Tibial nerve (tissue), 4 donors: ENCODE measurements at regions not wholly inside any gene's neighbourhood (a gene's known extent, or its start where the extent isn't known, plus 50 kb on each side); places are given as distances from the start of the nearest gene placed in this dataset.
"Not testable (repeated sequence)": the region's sequence is repeated elsewhere in the genome, so short reads cannot be mapped to it uniquely, and the experiment has no call there.

Source experiments
- DNase-seq, 2 donors: peaks; one replicate each; pipeline ENCODE4 v3.0.0-alpha.2; 2019; ENCODE audit warnings: low spot score in 2 of 2
- H3K27ac ChIP-seq, 4 donors: fragments of 200-600 bp; sonication (generic) in 3 of 4; one replicate each; pipeline ENCODE4 v1.5.1; 2017 to 2019; ENCODE audit warnings: mild to moderate bottlenecking in 1 of 4
- H3K27me3 ChIP-seq, 2 donors: fragments of 200-600 bp; sonication (generic) in 1 of 2; one replicate each; pipeline versions ENCODE4 v1.5.1 to v1.6.0; 2017 to 2019
- H3K36me3 ChIP-seq, 3 donors: fragments of 200-600 bp; sonication (generic); one replicate each; pipeline ENCODE4 v1.5.1; 2018 to 2019
- H3K4me1 ChIP-seq, 4 donors: fragments of 200-600 bp; sonication (generic) in 3 of 4; one replicate each; pipeline ENCODE4 v1.5.1; 2017 to 2019
- H3K4me3 ChIP-seq, 4 donors: fragments of 200-600 bp; sonication (generic) in 3 of 4; one replicate each; pipeline ENCODE4 v1.5.1; 2017 to 2019; ENCODE audit warnings: mild to moderate bottlenecking in 1 of 4, moderate library complexity in 1 of 4
- H3K9me3 ChIP-seq, 4 donors: fragments of 200-600 bp; sonication (generic) in 3 of 4; one replicate each; pipeline ENCODE4 v1.5.1; 2017 to 2019
- EP300 ChIP-seq, 2 donors: sonication (generic); formaldehyde crosslinking; IDR thresholded peaks; one replicate each; pipeline ENCODE4 v1.6.1; 2017; ENCODE audit warnings: antibody characterized with exemption in 2 of 2, mild to moderate bottlenecking in 1 of 2
- POLR2A ChIP-seq, 2 donors: fragments of 450-650 bp; IDR thresholded peaks; one replicate each; pipeline ENCODE4 v1.6.1; 2017; ENCODE audit warnings: antibody characterized with exemption in 2 of 2, mild to moderate bottlenecking in 2 of 2, moderate library complexity in 2 of 2
- WGBS, 2 donors: methylation state at CpG; one replicate each; pipeline ENCODE4 v1.1.5; 2018; 5-methylcytosine and 5-hydroxymethylcytosine counted together
- TF ChIP-seq, protein P1 (sequence below), 5 experiments: fragments of 200-600 bp in 3 of 5; fragments of 450-650 bp in 2 of 5; sonication (generic) in 3 of 5; IDR thresholded peaks; one replicate each; pipeline ENCODE4 v1.5.1; 2016 to 2019; ENCODE audit warnings: antibody characterized with exemption in 5 of 5, mild to moderate bottlenecking in 3 of 5, moderate library complexity in 2 of 5

DNA sequence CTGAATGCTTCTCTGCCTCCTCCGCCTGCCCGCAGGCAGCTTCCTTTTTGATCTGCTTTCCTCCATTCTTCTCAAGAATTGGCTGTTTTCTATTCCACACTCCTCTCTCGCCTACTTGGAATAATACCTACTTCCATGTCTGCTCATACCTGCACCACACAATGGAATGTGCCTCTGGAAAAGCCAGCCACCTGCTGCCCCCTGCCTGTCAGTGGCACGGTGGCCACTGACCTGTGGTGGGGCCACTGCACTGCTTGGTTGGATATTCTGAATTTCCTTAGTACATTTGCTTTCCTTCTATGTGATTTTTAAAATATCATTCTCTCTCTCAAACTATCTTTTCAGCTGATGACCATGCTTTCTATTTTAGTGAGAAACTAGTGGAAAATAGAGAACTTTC, 406.9 kb downstream of the DCDC2C start:
- TF ChIP-seq, protein P1, sequence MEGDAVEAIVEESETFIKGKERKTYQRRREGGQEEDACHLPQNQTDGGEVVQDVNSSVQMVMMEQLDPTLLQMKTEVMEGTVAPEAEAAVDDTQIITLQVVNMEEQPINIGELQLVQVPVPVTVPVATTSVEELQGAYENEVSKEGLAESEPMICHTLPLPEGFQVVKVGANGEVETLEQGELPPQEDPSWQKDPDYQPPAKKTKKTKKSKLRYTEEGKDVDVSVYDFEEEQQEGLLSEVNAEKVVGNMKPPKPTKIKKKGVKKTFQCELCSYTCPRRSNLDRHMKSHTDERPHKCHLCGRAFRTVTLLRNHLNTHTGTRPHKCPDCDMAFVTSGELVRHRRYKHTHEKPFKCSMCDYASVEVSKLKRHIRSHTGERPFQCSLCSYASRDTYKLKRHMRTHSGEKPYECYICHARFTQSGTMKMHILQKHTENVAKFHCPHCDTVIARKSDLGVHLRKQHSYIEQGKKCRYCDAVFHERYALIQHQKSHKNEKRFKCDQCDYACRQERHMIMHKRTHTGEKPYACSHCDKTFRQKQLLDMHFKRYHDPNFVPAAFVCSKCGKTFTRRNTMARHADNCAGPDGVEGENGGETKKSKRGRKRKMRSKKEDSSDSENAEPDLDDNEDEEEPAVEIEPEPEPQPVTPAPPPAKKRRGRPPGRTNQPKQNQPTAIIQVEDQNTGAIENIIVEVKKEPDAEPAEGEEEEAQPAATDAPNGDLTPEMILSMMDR (IDR thresholded peaks at IDR 0.05): no peak
- no peak for TF ChIP-seq EP300 (IDR thresholded peaks at IDR 0.05)
- no peak for TF ChIP-seq POLR2A (IDR thresholded peaks at IDR 0.05)
- 80 to 91% methylated on average over 4 of the region's 4 CpGs for WGBS, 2 donors
- peaks cover 0 to 16% (median 3%) of the 10 kb centered on the region in 4 donors for H3K9me3 ChIP-seq
- no peak overlapping the region for H3K27ac ChIP-seq
- no peaks in the 10 kb centered on the region for H3K36me3 ChIP-seq
- no peaks in the 10 kb centered on the region for H3K27me3 ChIP-seq
- DNase-seq: no peak
- H3K4me1 ChIP-seq: no peaks in the 10 kb centered on the region
- H3K4me3 ChIP-seq: no peak overlapping the region

DNA sequence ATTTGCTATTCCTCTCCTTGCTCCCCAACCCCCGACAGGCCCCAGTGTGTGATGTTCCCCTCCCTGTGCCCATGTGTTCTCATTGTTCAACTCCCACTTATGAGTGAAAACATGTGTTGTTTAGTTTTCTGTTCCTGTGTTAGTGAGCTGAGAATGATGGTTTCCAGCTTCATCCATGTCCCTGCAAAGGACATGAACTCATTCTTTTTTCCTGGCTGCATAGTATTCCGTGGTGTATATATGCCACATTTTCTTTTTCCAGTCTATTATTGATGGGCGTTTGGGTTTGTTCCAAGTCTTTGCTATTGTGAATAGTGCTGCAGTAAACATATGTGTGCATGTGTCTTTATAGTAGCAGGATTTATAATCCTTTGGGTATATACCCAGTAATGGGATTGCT, 412.1 kb downstream of the DCDC2C start:
- peaks cover 0 to 44% (median 4%) of the 10 kb centered on the region in 4 donors for H3K9me3 ChIP-seq
- H3K36me3 ChIP-seq, H3K27me3 ChIP-seq, H3K4me3 ChIP-seq, H3K4me1 ChIP-seq, H3K27ac ChIP-seq, DNase-seq: not testable (repeated sequence)
- 87 to 88% methylated on average over 3 of the region's 3 CpGs for WGBS, 2 donors

DNA sequence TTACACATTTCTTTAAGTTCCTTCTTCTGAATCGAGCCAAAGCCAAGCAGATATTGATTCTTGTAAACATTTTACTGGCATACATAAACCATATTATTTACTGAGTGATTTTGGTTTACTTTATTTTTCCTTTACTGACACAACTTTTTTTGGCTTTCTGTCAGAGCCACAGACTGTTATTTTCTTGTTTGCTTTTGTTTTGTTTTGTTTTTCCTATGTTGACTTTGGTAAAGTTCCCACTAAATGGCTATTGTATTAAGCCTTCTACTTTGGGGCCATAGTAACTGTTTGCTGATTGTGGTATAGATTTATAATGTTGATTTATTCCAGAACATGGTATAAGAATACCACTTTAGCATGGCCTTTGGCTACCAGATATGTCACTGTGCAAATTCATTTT, 419.4 kb downstream of the DCDC2C start:
- Histone ChIP-seq H3K27ac (no peak overlapping the region), H3K4me3 (no peak overlapping the region), H3K4me1 (no peaks in the 10 kb centered on the region), H3K9me3 (peaks cover 0 to 8% (median 0%) of the 10 kb centered on the region in 4 donors), H3K27me3 (no peaks in the 10 kb centered on the region), H3K36me3 (no peaks in the 10 kb centered on the region)
- WGBS, 2 donors: 54 to 58% methylated on average over 1 of the region's 1 CpG
- TF ChIP-seq EP300 (IDR thresholded peaks at IDR 0.05): no peak
- TF ChIP-seq, protein P1 (IDR thresholded peaks at IDR 0.05): no peak
- no peak for TF ChIP-seq POLR2A (IDR thresholded peaks at IDR 0.05)
- DNase-seq: no peak

DNA sequence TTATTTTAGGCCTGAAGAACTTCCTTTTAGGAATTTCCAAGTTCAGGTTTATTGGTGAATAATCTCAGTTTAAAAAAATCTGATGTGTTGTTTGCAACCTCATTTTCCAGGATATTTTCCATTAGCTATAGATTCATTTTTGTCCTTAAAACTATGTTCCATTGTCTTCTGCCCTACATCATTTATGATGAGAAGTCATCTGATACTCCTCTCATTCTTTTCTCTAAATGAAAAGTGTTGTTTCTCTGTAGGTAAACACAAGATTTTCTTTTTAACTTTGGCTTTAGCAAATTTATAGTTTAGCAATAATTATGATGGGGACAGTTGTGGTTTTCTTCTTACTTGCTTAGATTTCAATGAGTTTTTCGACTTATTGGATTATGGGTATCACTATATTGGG, 427.3 kb downstream of the DCDC2C start:
- TF ChIP-seq EP300 (IDR thresholded peaks at IDR 0.05): no peak
- TF ChIP-seq, protein P1 (IDR thresholded peaks at IDR 0.05): no peak
- TF ChIP-seq POLR2A (IDR thresholded peaks at IDR 0.05): no peak
- WGBS, 2 donors: 70 to 94% methylated on average over 1 of the region's 1 CpG
- H3K27me3 ChIP-seq: no peaks in the 10 kb centered on the region
- H3K36me3 ChIP-seq: no peaks in the 10 kb centered on the region
- DNase-seq: no peak
- H3K27ac ChIP-seq: no peak overlapping the region
- peaks cover 0 to 32% (median 0%) of the 10 kb centered on the region in 4 donors for H3K9me3 ChIP-seq
- H3K4me3 ChIP-seq: no peak overlapping the region
- H3K4me1 ChIP-seq: peaks cover 0 to 9% (median 0%) of the 10 kb centered on the region in 4 donors

DNA sequence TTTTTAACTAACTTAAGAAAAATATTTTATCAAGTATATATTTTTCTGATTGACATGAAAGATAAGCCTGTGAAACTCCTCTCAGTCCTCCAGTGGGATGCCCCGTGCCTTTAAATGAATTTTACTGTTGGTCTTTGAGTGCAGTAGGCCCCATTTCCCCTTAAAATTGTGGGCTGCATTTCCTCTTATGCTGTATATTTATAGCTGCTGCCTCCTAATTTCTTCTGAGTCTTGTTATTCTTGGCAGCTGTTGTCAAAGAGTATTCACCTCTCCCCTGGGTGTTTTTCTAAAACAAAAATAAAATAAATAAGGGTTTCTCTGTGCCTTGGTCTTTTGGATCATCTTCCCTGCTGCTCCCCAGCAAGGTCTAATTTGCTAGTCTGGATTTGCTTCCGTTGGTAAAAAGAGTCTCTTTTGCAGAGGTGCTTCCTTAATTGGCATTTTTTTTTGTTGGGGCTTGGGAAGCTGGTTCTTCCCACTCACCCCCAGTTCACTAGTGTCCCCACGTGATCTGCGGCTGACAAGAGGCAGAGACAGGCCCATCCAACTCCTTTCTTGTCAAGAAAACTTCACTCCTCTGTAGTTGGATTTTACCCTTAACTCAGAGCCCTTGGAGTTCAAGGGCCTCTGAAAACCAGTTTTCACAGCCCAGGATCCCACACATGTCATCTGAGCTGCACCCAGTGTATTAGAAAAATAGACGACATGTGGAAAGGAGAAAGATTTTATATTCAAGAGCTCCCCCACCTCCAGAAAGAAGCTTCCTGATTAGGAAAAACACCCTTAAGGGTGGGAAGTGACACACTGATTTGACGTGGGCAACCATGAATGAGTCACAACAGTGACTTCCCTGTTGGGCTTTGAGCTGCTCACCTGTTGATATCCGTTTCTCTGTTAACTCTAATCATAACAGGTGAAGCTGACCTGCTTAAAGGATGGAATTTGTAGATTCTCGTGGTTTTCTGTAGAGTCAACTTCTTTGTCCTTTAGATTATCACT, 431.5 kb downstream of the DCDC2C start:
- H3K9me3 ChIP-seq: peaks cover 0 to 29% (median 0%) of the 10 kb centered on the region in 4 donors
- no peaks in the 10 kb centered on the region for H3K27me3 ChIP-seq
- peaks cover 0 to 10% (median 0%) of the 10 kb centered on the region in 4 donors for H3K4me1 ChIP-seq
- TF ChIP-seq, protein P1 (IDR thresholded peaks at IDR 0.05): no peak
- TF ChIP-seq POLR2A (IDR thresholded peaks at IDR 0.05) (no peak), EP300 (IDR thresholded peaks at IDR 0.05) (no peak)
- 56 to 57% methylated on average over 8 of the region's 8 CpGs for WGBS, 2 donors
- no peak overlapping the region for H3K4me3 ChIP-seq
- H3K36me3 ChIP-seq: no peaks in the 10 kb centered on the region
- DNase-seq: no peak
- no peak overlapping the region for H3K27ac ChIP-seq
